Kidney glomerular epithelial cell (primary cell): ENCODE measurements at regions not wholly inside any gene's neighbourhood (a gene's known extent, or its start where the extent isn't known, plus 50 kb on each side); places are given as distances from the start of the nearest gene placed in this dataset.
A peak's percentile ranks its signal among the peaks of the same experiment; 100 is the strongest.

Source experiments
- DNase-seq: peaks from one replicate; lab custom pipeline; 2025; lab: John Stamatoyannopoulos, UW

- DNase-seq = no peak
Observed at GRCh38 chr16:85291302-85292148, 179.3 kb upstream of the CIBAR2 start.

- no peak for DNase-seq
Observed at GRCh38 chr16:85293458-85293857, 181.2 kb upstream of the CIBAR2 start.

- no peak for DNase-seq
Observed at GRCh38 chr16:85293904-85294642, 181.8 kb upstream of the CIBAR2 start.

GRCh38 chr16:85294810-85295508 is 182.7 kb upstream of the CIBAR2 start:
- DNase-seq = no peak

- DNase-seq = no peak
Observed at GRCh38 chr16:85296859-85297660, 184.8 kb upstream of the CIBAR2 start.

GRCh38 chr16:85297881-85298280 is 185.6 kb upstream of the CIBAR2 start:
- DNase-seq = no peak

- DNase-seq = no peak
Observed at GRCh38 chr16:85300406-85300968, 188.2 kb upstream of the CIBAR2 start.

GRCh38 chr16:85301231-85301630 is 189.0 kb upstream of the CIBAR2 start:
- no peak for DNase-seq

GRCh38 chr16:85302018-85302847 is 190.0 kb upstream of the CIBAR2 start:
- no peak for DNase-seq

- no peak for DNase-seq
Observed at GRCh38 chr16:85302848-85303353, 190.6 kb upstream of the CIBAR2 start.

GRCh38 chr16:85303354-85303883 is 191.1 kb upstream of the CIBAR2 start:
- peak; percentile 32 for DNase-seq

GRCh38 chr16:85304337-85304736 is 192.1 kb upstream of the CIBAR2 start:
- DNase-seq = no peak

GRCh38 chr16:85306071-85306792 is 194.0 kb upstream of the CIBAR2 start:
- DNase-seq = peak; percentile 25

- DNase-seq = no peak
Observed at GRCh38 chr16:85306793-85307551, 194.7 kb upstream of the CIBAR2 start.

- DNase-seq = no peak
Observed at GRCh38 chr16:85307552-85308364, 195.5 kb upstream of the CIBAR2 start.

GRCh38 chr16:85308611-85309540 is 196.6 kb upstream of the CIBAR2 start:
- no peak for DNase-seq
